K562 (cell line): ENCODE measurements at regions not wholly inside any gene's neighbourhood (a gene's known extent, or its start where the extent isn't known, plus 50 kb on each side); places are given as distances from the start of the nearest gene placed in this dataset.

ENCODE experiments used
- ATAC-seq: fragments of 200-7000 bp; cut with Tn5 transposase; 3 replicates; pipeline ENCODE4 v1.9.1; 2020; ENCODE audit warnings: moderate library complexity
- BruUV-seq: library from RNA; stranded (reverse); fragments of 400-500 nt; replicated peaks from 2 replicates; lab custom pipeline; 2021; lab: Mats Ljungman, UMichigan
- CTCF ChIA-PET: fragments of 300-600 bp; formaldehyde crosslinking; extraction: SDS; loops from one replicate; lab custom pipeline; 2021; ENCODE audit warnings: low intra/inter-chr PET ratio; lab: Yijun Ruan, JAX
- POLR2A ChIA-PET: fragments of 300-600, 350-650 bp; sonication (Branson Sonifier 250); formaldehyde crosslinking; extraction: SDS; loops from one replicate; lab custom pipeline; 2021; ENCODE audit warnings: antibody characterized with exemption, inconsistent platforms; lab: Yijun Ruan, JAX
- DNase-seq, 4 experiments: peaks; one replicate each; pipeline versions ENCODE4 v3.0.0 to v3.0.0-alpha.2; 2011 to 2018; ENCODE audit warnings: low spot score in 3 of 4, mixed read lengths in 3 of 4; ENCODE audit errors: extremely low read depth in 1 of 4
- FAIRE-seq: peaks from 2 replicates; lab custom pipeline; 2011; peaks lifted over from hg19 to GRCh38; lab: Jason Lieb, UNC
- H2AFZ ChIP-seq: 2 replicates; pipeline ENCODE4 v1.6.0; 2011; ENCODE audit warnings: low read depth, low read length, control low read depth, inconsistent platforms
- H3K27ac ChIP-seq: fragments of 200-600 bp; 3 replicates; pipeline ENCODE4 v1.8.0; 2011; ENCODE audit warnings: low read depth, mild to moderate bottlenecking, control low read depth, inconsistent platforms, low read length, moderate library complexity, mixed read lengths; ENCODE audit errors: extremely low read depth
- H3K27me3 ChIP-seq, 2 experiments: fragments of 300-600 bp in 1 of 2; 2 replicates in 1 of 2; 3 replicates in 1 of 2; pipeline versions ENCODE4 v1.6.0 to v1.8.0; 2011; ENCODE audit warnings: inconsistent platforms in 2 of 2, low read length in 2 of 2, mild to moderate bottlenecking in 1 of 2, mixed read lengths in 1 of 2, moderate library complexity in 1 of 2; ENCODE audit not compliant: control insufficient read depth in 2 of 2, insufficient read depth in 2 of 2
- H3K36me3 ChIP-seq: fragments of 300-600 bp; 3 replicates; pipeline ENCODE4 v1.8.0; 2011; ENCODE audit warnings: mild to moderate bottlenecking, low read length, inconsistent platforms; ENCODE audit not compliant: control insufficient read depth, insufficient read depth
- H3K4me1 ChIP-seq, 2 experiments: fragments of 200-600 bp in 1 of 2; replicated peaks in 1 of 2; 2 replicates in 1 of 2; 3 replicates in 1 of 2; pipeline versions ENCODE4 v1.5.1 to v1.8.0; 2011; ENCODE audit warnings: inconsistent platforms in 2 of 2, low read length in 2 of 2, mild to moderate bottlenecking in 1 of 2, mixed read lengths in 1 of 2, moderate library complexity in 1 of 2; ENCODE audit not compliant: control insufficient read depth in 2 of 2, insufficient read depth in 2 of 2
- H3K4me2 ChIP-seq: 2 replicates; pipeline ENCODE4 v1.6.1; 2011; ENCODE audit warnings: low read length, control low read depth, inconsistent platforms, mixed read lengths; ENCODE audit not compliant: insufficient read depth
- H3K4me3 ChIP-seq: fragments of 200-600 bp; sonication (generic), shearing (Covaris generic); 2 replicates; pipeline ENCODE4 v1.5.1; 2016; ENCODE audit warnings: control low read depth, inconsistent platforms
- H3K79me2 ChIP-seq: fragments of 200-600 bp; 3 replicates; pipeline ENCODE4 v1.8.0; 2011; ENCODE audit warnings: low read length, inconsistent platforms; ENCODE audit not compliant: control insufficient read depth, insufficient read depth
- H3K9ac ChIP-seq, 2 experiments: 2 replicates each; pipeline versions ENCODE4 v1.6.0 to v1.6.1; 2011; ENCODE audit warnings: low read depth in 2 of 2, low read length in 2 of 2, control low read depth in 1 of 2, inconsistent platforms in 1 of 2, mild to moderate bottlenecking in 1 of 2, mixed read lengths in 1 of 2; ENCODE audit not compliant: insufficient read depth in 1 of 2
- H3K9me1 ChIP-seq: one replicate; pipeline ENCODE4 v1.6.0; 2011; ENCODE audit warnings: inconsistent platforms, mild to moderate bottlenecking, low read length, moderate library complexity; ENCODE audit not compliant: control insufficient read depth, insufficient read depth
- H3K9me3 ChIP-seq: replicated peaks from 2 replicates; pipeline ENCODE4 v1.5.1; 2011; ENCODE audit warnings: low read depth, low read length, inconsistent platforms; ENCODE audit not compliant: control insufficient read depth, insufficient read depth
- H4K20me1 ChIP-seq: replicated peaks from 2 replicates; pipeline ENCODE4 v1.6.1; 2011; ENCODE audit warnings: low read length, inconsistent platforms, mixed read lengths; ENCODE audit not compliant: control insufficient read depth, insufficient read depth
- CBX5 ChIP-seq: IDR thresholded peaks from 2 replicates; pipeline ENCODE4 v1.6.1; 2014; ENCODE audit warnings: low read depth, borderline replicate concordance
- FOXK2 ChIP-seq, 2 experiments: fragments of 450-650 bp; IDR thresholded peaks in 1 of 2; conservative IDR thresholded peaks in 1 of 2; 2 replicates each; pipeline ENCODE4 v1.6.1; 2016; ENCODE audit warnings: low read depth in 2 of 2, mild to moderate bottlenecking in 1 of 2
- GATAD2B ChIP-seq: fragments of 450-650 bp; IDR thresholded peaks from 2 replicates; pipeline ENCODE4 v1.6.1; 2017; ENCODE audit warnings: mild to moderate bottlenecking, borderline replicate concordance
- KDM5B ChIP-seq: fragments of 200-600 bp; sonication (generic); IDR thresholded peaks from 2 replicates; pipeline ENCODE4 v1.6.1; 2012; ENCODE audit warnings: low read depth, mild to moderate bottlenecking, moderate library complexity, low read length, control low read depth, inconsistent platforms; ENCODE audit not compliant: insufficient replicate concordance
- NFIC ChIP-seq: fragments of 450-650 bp; IDR thresholded peaks from 2 replicates; pipeline ENCODE4 v1.6.1; 2017; ENCODE audit warnings: mild to moderate bottlenecking, inconsistent platforms
- TARDBP ChIP-seq: fragments of 450-650 bp; IDR thresholded peaks from 2 replicates; pipeline ENCODE4 v1.6.1; 2016
- ZNF354B ChIP-seq: fragments of 250-450 bp; sonication (Bioruptor Pico); IDR thresholded peaks from 2 replicates; pipeline ENCODE4 v1.4.0; 2020
- ZNF431 ChIP-seq: sonication (generic); formaldehyde crosslinking; IDR thresholded peaks from 2 replicates; pipeline ENCODE4 v1.8.0; 2022; ENCODE audit warnings: mild to moderate bottlenecking, missing genetic modification reagents
- ZNF707 ChIP-seq: fragments of 250-450 bp; sonication (Bioruptor Pico); conservative IDR thresholded peaks from 2 replicates; pipeline ENCODE4 v1.8.0; 2022; ENCODE audit warnings: inconsistent platforms, mild to moderate bottlenecking, moderate library complexity
- ZNF766 ChIP-seq: fragments of 200-800 bp; sonication (Bioruptor generic); conservative IDR thresholded peaks from 2 replicates; pipeline ENCODE4 v1.6.1; 2016; ENCODE audit warnings: missing genetic modification characterization, missing compliant biosample characterization
- WGBS: fragments of 100-300 bp; shearing (Covaris generic); methylation state at CpG from one replicate; pipeline ENCODE4 v1.1.6; 2016; ENCODE audit warnings: low coverage, mixed read lengths; ENCODE audit not compliant: insufficient coverage; ENCODE audit errors: missing lambda C conversion rate; 5-methylcytosine and 5-hydroxymethylcytosine counted together
- in situ Hi-C: fragments of 300-500 bp; cut with MboI; formaldehyde crosslinking; loops from 4 replicates; pipeline ENCODE4 v1.15.0; 2018; ENCODE audit warnings: inconsistent platforms, mixed read lengths
- intact Hi-C: fragments of 100-400 bp; cut with micrococcal nuclease; formaldehyde crosslinking; loops from 2 replicates; pipeline ENCODE4 v1.14.2; 2022
- TF ChIP-seq, protein P1 (sequence below): fragments of 250-450 bp; sonication (Bioruptor Pico); IDR thresholded peaks from 2 replicates; pipeline ENCODE4 v1.6.1; 2021; ENCODE audit warnings: mild to moderate bottlenecking
- TF ChIP-seq, protein P2 (sequence below): fragments of 450-650 bp; formaldehyde crosslinking; IDR thresholded peaks from 2 replicates; pipeline ENCODE4 v1.4.0; 2022; ENCODE audit warnings: missing genetic modification characterization

DNA sequence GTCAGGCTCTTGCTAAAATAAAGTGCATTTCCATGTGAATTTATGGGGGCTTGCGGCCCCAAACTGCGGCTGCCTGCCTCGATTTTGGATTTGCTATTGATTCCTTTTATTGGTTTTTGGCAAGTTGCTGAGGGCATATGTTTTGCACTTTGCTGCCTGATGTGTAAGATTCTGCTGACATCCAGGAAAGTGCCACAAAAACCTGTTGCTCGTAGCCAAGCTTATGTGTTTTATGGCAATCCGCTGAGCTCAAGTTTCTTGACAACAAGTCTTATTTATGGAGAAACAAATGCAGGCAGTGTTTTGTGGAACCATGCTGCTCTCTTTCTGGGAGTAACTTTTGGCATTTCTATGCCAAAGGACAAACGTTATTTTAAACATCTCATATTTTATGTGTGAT, 97.3 kb upstream of the DDIT4L start:
- WGBS, result 2% methylated on average over 6 of the region's 6 CpGs
- no peak overlapping the region for H3K4me3 ChIP-seq
- TF ChIP-seq ZNF354B (CRISPR knock-in tag) (no peak), CBX5 (no peak), ZNF766 (no peak)
- TF ChIP-seq, all 486 proteins: peak for 0
- H3K79me2 ChIP-seq, result no peaks in the 10 kb centered on the region
- no peaks in the 10 kb centered on the region for H3K27me3 ChIP-seq
- CTCF ChIA-PET, result no interaction called here
- in situ Hi-C loops, result no loop called here
- no TSS peak for BruUV-seq
- H3K9ac ChIP-seq, result no peak overlapping the region
- intact Hi-C loops, result no loop called here
- POLR2A ChIA-PET, result interaction anchor here (0.8 kb wide), 1 partner anchor 341 kb away, joined by 3 read pairs; the partner anchor contains the start of gene DNAJB14
- DNase-seq (no peak), FAIRE-seq (no peak), ATAC-seq (no peak)
- H3K9me1 ChIP-seq, result no peaks in the 10 kb centered on the region
- no peaks in the 10 kb centered on the region for H4K20me1 ChIP-seq
- no peak overlapping the region for H2AFZ ChIP-seq
- H3K9me3 ChIP-seq, result no peaks in the 10 kb centered on the region
- H3K27ac ChIP-seq, result no peak overlapping the region
- H3K4me2 ChIP-seq, result no peak overlapping the region
- H3K36me3 ChIP-seq, result no peaks in the 10 kb centered on the region
- no peaks in the 10 kb centered on the region for H3K4me1 ChIP-seq

DNA sequence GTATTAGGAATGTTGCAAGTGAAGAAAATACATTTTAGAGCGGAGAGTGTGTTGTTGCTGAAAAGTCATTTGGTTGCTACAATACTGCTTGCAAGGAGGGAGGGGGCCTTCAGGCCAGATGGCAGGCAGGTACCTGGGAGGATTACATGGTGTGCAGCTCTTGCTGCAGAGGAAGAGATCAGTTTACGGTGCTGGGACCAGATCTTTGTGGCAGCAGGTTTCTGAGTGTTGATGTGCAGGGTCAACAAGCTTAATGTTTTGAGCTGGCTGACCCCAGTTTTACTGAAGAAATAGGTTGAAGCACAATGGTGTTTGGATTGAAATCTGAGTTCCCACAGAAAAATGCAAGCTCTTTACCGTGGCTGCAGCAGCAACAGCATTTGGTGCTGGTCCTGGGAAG, 96.4 kb upstream of the DDIT4L start:
- FAIRE-seq (no peak), ATAC-seq (no peak), DNase-seq (no peak)
- no peaks in the 10 kb centered on the region for H3K9me1 ChIP-seq
- BruUV-seq, result no TSS peak
- H4K20me1 ChIP-seq, result no peaks in the 10 kb centered on the region
- no peak for TF ChIP-seq ZNF707
- no peak for TF ChIP-seq ZNF431 (CRISPR knock-in tag)
- TF ChIP-seq, protein P1, sequence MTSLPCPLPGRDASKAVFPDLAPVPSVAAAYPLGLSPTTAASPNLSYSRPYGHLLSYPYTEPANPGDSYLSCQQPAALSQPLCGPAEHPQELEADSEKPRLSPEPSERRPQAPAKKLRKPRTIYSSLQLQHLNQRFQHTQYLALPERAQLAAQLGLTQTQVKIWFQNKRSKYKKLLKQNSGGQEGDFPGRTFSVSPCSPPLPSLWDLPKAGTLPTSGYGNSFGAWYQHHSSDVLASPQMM (CRISPR knock-in tag), result no peak
- TF ChIP-seq FOXK2 (conservative IDR thresholded peaks at IDR 0.05 in 1 of 2, IDR thresholded peaks at IDR 0.05 in 1 of 2; ENCODE audit: low read depth in 2 of 2), result no peak
- no peak for TF ChIP-seq KDM5B
- TF ChIP-seq, protein P2, sequence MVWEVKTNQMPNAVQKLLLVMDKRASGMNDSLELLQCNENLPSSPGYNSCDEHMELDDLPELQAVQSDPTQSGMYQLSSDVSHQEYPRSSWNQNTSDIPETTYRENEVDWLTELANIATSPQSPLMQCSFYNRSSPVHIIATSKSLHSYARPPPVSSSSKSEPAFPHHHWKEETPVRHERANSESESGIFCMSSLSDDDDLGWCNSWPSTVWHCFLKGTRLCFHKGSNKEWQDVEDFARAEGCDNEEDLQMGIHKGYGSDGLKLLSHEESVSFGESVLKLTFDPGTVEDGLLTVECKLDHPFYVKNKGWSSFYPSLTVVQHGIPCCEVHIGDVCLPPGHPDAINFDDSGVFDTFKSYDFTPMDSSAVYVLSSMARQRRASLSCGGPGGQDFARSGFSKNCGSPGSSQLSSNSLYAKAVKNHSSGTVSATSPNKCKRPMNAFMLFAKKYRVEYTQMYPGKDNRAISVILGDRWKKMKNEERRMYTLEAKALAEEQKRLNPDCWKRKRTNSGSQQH (CRISPR knock-in tag), result no peak
- no peak for TF ChIP-seq NFIC
- no peak for TF ChIP-seq GATAD2B
- no peak for TF ChIP-seq TARDBP
- no peaks in the 10 kb centered on the region for H3K9me3 ChIP-seq
- H3K4me3 ChIP-seq, result no peak overlapping the region
- WGBS, result 0% methylated on average over 3 of the region's 3 CpGs
- H3K27ac ChIP-seq, result no peak overlapping the region
- ChIA-PET POLR2A (interaction anchor here (0.8 kb wide), 1 partner anchor 340 kb away, joined by 3 read pairs; the partner anchor contains the start of gene DNAJB14), CTCF (no interaction called here)
- no peaks in the 10 kb centered on the region for H3K79me2 ChIP-seq
- H3K9ac ChIP-seq, result no peak overlapping the region
- no peaks in the 10 kb centered on the region for H3K27me3 ChIP-seq
- H2AFZ ChIP-seq, result no peak overlapping the region
- no peak overlapping the region for H3K4me2 ChIP-seq
- intact Hi-C loops (no loop called here), in situ Hi-C loops (no loop called here)
- H3K4me1 ChIP-seq, result no peaks in the 10 kb centered on the region
- no peaks in the 10 kb centered on the region for H3K36me3 ChIP-seq
